ENCODE measurements at regions not wholly inside any gene's neighbourhood (a gene's known extent, or its start where the extent isn't known, plus 50 kb on each side); places are given as distances from the start of the nearest gene placed in this dataset.

GRCh38 chr5:39870137-39870536 lies 445.4 kb upstream of the DAB2 start:
- no peak for DNase-seq (ENCODE audit: low read depth)
- TF ChIP-seq, protein P1, sequence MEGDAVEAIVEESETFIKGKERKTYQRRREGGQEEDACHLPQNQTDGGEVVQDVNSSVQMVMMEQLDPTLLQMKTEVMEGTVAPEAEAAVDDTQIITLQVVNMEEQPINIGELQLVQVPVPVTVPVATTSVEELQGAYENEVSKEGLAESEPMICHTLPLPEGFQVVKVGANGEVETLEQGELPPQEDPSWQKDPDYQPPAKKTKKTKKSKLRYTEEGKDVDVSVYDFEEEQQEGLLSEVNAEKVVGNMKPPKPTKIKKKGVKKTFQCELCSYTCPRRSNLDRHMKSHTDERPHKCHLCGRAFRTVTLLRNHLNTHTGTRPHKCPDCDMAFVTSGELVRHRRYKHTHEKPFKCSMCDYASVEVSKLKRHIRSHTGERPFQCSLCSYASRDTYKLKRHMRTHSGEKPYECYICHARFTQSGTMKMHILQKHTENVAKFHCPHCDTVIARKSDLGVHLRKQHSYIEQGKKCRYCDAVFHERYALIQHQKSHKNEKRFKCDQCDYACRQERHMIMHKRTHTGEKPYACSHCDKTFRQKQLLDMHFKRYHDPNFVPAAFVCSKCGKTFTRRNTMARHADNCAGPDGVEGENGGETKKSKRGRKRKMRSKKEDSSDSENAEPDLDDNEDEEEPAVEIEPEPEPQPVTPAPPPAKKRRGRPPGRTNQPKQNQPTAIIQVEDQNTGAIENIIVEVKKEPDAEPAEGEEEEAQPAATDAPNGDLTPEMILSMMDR (IDR thresholded peaks at IDR 0.05; ENCODE audit: insufficient read depth, low read depth, low read length, missing control alignments): no peak
- no peak overlapping the region for H3K4me3 ChIP-seq (ENCODE audit: low read length)

GRCh38 chr5:39869396-39869795 lies 444.6 kb upstream of the DAB2 start:
- TF ChIP-seq, protein P1 (IDR thresholded peaks at IDR 0.05; ENCODE audit: insufficient read depth, low read depth, low read length, missing control alignments): no peak
- peak; percentile 59 for DNase-seq (ENCODE audit: low read depth)
- H3K4me3 ChIP-seq (ENCODE audit: low read length): no peak overlapping the region

DNA sequence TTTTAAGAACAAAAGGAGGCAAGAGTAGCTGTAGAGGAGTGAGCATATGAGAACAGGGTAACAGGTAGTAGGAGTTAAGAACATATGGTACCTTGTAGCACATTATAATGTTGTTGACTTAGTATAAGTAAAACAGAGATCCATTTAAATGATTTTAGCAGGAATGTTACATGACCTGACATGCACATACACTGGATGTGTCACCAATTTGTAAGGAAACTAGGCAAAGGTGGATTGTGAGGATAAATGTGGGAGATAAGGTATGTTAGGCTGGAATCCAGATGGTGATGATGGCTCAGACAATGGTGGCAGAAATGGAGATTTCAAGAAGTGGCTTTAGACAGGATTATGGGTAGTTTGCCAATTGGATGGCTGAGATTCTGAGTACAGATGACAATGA lies 443.1 kb upstream of the DAB2 start:
- TF ChIP-seq, protein P1 (IDR thresholded peaks at IDR 0.05; ENCODE audit: insufficient read depth, low read depth, low read length, missing control alignments): no peak
- no peak overlapping the region for H3K4me3 ChIP-seq (ENCODE audit: low read length)
- DNase-seq (ENCODE audit: low read depth): peak; percentile 55

DNA sequence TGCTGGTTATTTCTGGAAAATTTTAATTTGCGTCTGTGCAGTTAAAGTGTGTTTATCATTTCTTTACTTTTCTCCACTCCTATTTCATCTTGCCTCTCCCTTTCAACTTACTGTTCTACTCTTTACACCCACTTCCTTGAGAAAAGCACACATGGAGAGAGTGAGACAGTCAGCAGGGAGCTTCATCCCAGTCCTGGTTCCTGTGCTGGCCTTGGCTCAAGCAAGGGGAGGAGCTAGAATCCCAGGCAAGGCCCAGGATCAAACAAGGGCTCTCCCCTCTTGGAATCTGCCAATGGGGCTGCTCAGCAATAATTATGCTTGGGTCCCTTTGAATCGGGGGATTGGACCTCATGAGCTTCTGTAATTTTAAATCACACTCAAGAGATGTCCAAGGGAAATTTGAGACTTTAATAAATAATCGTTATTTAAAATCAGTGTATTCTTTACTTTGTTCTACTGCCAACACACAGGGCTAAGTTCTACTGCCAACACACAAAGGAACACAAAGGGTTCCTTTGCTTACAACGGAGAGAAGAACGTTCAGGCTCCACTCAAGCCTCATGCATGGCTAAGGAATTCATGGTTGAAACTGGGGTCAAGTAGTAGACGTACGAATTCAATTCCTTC lies 439.3 kb upstream of the DAB2 start:
- H3K4me3 ChIP-seq (ENCODE audit: low read length): no peak overlapping the region
- TF ChIP-seq, protein P1 (IDR thresholded peaks at IDR 0.05; ENCODE audit: insufficient read depth, low read depth, low read length, missing control alignments): no peak
- no peak for DNase-seq (ENCODE audit: low read depth)

GRCh38 chr5:39857041-39857440 lies 432.3 kb upstream of the DAB2 start:
- TF ChIP-seq, protein P1 (IDR thresholded peaks at IDR 0.05; ENCODE audit: insufficient read depth, low read depth, low read length, missing control alignments): no peak
- no peak for DNase-seq (ENCODE audit: low read depth)
- no peak overlapping the region for H3K4me3 ChIP-seq (ENCODE audit: low read length)

DNA sequence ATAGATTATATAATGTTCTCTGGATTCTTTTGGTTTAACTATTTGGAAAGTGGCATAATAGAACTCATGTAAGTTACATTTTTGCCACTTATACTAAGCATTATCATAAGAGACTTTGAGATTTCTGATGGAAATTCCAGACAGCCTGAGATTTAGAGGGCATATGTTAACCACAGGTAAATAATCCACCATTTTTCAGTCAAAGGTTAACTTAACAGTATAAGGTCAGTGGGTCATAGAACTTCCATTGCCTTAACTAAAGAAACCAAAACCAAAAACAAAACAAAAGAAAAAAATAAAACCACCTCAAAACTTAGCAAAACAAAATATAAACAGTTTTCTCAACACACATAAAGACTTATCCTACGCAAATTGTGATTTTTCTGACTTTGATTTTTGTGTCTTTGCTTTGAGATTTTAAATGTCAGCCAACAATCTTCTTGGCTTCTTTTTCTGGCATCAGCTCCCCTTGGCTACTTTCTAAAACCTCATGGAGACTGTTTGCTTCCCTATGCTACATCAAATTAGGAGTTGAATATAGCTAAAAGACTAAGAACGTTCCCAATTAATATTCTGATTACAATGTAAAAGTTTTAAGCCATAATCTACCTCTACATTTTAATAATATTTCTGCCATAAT lies 430.1 kb upstream of the DAB2 start:
- DNase-seq (ENCODE audit: low read depth): no peak
- TF ChIP-seq, protein P1 (IDR thresholded peaks at IDR 0.05; ENCODE audit: insufficient read depth, low read depth, low read length, missing control alignments): no peak
- H3K4me3 ChIP-seq (ENCODE audit: low read length): no peak overlapping the region

GRCh38 chr5:39850291-39850690 lies 425.5 kb upstream of the DAB2 start:
- TF ChIP-seq, protein P1 (IDR thresholded peaks at IDR 0.05; ENCODE audit: insufficient read depth, low read depth, low read length, missing control alignments): no peak
- DNase-seq (ENCODE audit: low read depth): no peak
- H3K4me3 ChIP-seq (ENCODE audit: low read length): no peak overlapping the region
